Tibial artery (tissue), 4 donors: ENCODE measurements at regions not wholly inside any gene's neighbourhood (a gene's known extent, or its start where the extent isn't known, plus 50 kb on each side); places are given as distances from the start of the nearest gene placed in this dataset.
A peak's percentile ranks its signal among the peaks of the same experiment; 100 is the strongest.

Source experiments
- DNase-seq, 2 donors: peaks; one replicate each; pipeline ENCODE4 v3.0.0-alpha.2; 2019
- H3K27ac ChIP-seq, 2 donors: fragments of 200-600 bp; sonication (generic) in 1 of 2; 1 replicate in 1 of 2; 2 replicates in 1 of 2; pipeline ENCODE4 v1.5.1; 2018 to 2019; ENCODE audit warnings: mild to moderate bottlenecking in 1 of 2
- H3K27me3 ChIP-seq, 2 donors: fragments of 200-600 bp; sonication (generic) in 1 of 2; one replicate each; pipeline versions ENCODE4 v1.5.1 to v1.6.0; 2016 to 2019
- H3K36me3 ChIP-seq, 3 donors: fragments of 200-600 bp; sonication (generic) in 2 of 3; one replicate each; pipeline ENCODE4 v1.5.1; 2016 to 2019; ENCODE audit warnings: mild to moderate bottlenecking in 2 of 3
- H3K4me1 ChIP-seq, 4 donors: fragments of 200-600 bp; sonication (generic) in 2 of 4; 1 replicate in 3 of 4; 2 replicates in 1 of 4; pipeline ENCODE4 v1.5.1; 2016 to 2019
- H3K4me3 ChIP-seq, 2 donors: fragments of 200-600 bp; sonication (generic) in 1 of 2; 1 replicate in 1 of 2; 2 replicates in 1 of 2; pipeline ENCODE4 v1.5.1; 2018 to 2019; ENCODE audit warnings: mild to moderate bottlenecking in 2 of 2
- H3K9me3 ChIP-seq, 3 donors: fragments of 200-600 bp; sonication (generic) in 1 of 3; one replicate each; pipeline ENCODE4 v1.5.1; 2016 to 2019
- intact Hi-C: fragments of 100-400 bp; cut with DNase I; formaldehyde crosslinking; loops from one replicate; pipeline ENCODE4 v1.15.0; 2023; ENCODE audit warnings: low total_unique reads
- TF ChIP-seq, protein P1 (sequence below), 2 experiments: fragments of 200-600 bp in 1 of 2; fragments of 450-650 bp in 1 of 2; IDR thresholded peaks; one replicate each; pipeline ENCODE4 v1.5.1; 2017 to 2019; ENCODE audit warnings: antibody characterized with exemption in 2 of 2, mild to moderate bottlenecking in 1 of 2, moderate library complexity in 1 of 2

- peaks cover 0 to 7% (median 0%) of the 10 kb centered on the region in 4 donors for H3K4me1 ChIP-seq
- H3K4me3 ChIP-seq, result no peak overlapping the region
- H3K9me3 ChIP-seq, result no peaks in the 10 kb centered on the region
- no peaks in the 10 kb centered on the region for H3K27me3 ChIP-seq
- intact Hi-C loops, result no loop called here
- H3K36me3 ChIP-seq, result no peaks in the 10 kb centered on the region
- no peak overlapping the region for H3K27ac ChIP-seq
- no peak for DNase-seq
- TF ChIP-seq, protein P1, sequence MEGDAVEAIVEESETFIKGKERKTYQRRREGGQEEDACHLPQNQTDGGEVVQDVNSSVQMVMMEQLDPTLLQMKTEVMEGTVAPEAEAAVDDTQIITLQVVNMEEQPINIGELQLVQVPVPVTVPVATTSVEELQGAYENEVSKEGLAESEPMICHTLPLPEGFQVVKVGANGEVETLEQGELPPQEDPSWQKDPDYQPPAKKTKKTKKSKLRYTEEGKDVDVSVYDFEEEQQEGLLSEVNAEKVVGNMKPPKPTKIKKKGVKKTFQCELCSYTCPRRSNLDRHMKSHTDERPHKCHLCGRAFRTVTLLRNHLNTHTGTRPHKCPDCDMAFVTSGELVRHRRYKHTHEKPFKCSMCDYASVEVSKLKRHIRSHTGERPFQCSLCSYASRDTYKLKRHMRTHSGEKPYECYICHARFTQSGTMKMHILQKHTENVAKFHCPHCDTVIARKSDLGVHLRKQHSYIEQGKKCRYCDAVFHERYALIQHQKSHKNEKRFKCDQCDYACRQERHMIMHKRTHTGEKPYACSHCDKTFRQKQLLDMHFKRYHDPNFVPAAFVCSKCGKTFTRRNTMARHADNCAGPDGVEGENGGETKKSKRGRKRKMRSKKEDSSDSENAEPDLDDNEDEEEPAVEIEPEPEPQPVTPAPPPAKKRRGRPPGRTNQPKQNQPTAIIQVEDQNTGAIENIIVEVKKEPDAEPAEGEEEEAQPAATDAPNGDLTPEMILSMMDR (IDR thresholded peaks at IDR 0.05), result no peak
Observed at GRCh38 chr7:106600569-106601373, 60.2 kb downstream of the CCDC71L start.

GRCh38 chr7:106599343-106599698, 61.6 kb downstream of the CCDC71L start:
- Histone ChIP-seq H3K4me3 (no peak overlapping the region), H3K27me3 (no peaks in the 10 kb centered on the region), H3K4me1 (peaks cover 0 to 7% (median 0%) of the 10 kb centered on the region in 4 donors), H3K9me3 (no peaks in the 10 kb centered on the region), H3K36me3 (no peaks in the 10 kb centered on the region), H3K27ac (no peak overlapping the region)
- intact Hi-C loops, result no loop called here
- TF ChIP-seq, protein P1 (IDR thresholded peaks at IDR 0.05), result no peak
- DNase-seq, result no peak

DNA sequence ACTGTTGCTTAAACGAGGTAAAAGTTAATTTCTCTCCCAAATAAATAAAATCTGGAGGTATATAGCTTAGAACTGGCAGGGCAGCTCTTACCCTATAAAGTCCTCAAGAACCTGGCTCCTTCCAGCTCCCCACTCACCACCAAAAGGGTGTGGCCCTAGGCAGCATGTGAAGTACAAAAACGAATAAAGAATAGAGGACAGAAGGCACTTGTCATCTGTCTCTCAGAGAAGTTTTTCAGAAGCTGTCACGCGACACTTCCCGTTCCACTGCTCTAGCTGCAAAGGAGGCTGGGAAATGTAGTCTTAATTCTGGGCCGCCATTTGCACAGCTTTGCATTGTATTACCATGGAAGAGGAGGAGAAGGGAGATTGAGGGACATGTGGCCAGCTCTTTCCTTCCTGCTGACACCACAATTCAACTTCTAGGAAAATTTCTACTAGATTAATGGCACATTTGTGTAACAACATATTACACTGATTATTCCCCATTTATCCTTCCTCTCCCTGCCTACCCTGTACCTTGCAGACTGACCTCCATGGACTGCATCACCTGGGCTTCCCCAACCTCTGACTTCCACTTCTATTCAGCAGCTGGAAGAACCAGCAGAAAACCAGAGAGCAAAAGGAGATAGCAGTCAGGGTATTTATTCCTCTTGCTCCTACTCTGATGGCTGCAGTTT, 62.2 kb downstream of the CCDC71L start:
- Histone ChIP-seq H3K27me3 (no peaks in the 10 kb centered on the region), H3K36me3 (no peaks in the 10 kb centered on the region), H3K9me3 (no peaks in the 10 kb centered on the region), H3K4me1 (peaks cover 0 to 7% (median 0%) of the 10 kb centered on the region in 4 donors), H3K4me3 (peak overlapping the region; percentile 32 to 42), H3K27ac (peak overlapping the region; percentile 28 to 51)
- TF ChIP-seq, protein P1 (IDR thresholded peaks at IDR 0.05), result no peak
- peak; percentile 71 to 77 for DNase-seq
- intact Hi-C loops, result no loop called here

- Histone ChIP-seq H3K9me3 (no peaks in the 10 kb centered on the region), H3K4me3 (peak overlapping the region; percentile 32 to 42), H3K27ac (peak overlapping the region in 1 of 2 donors; percentile 28), H3K36me3 (no peaks in the 10 kb centered on the region), H3K27me3 (no peaks in the 10 kb centered on the region), H3K4me1 (peaks cover 0 to 7% (median 0%) of the 10 kb centered on the region in 4 donors)
- intact Hi-C loops, result no loop called here
- TF ChIP-seq, protein P1 (IDR thresholded peaks at IDR 0.05), result no peak
- no peak for DNase-seq
Observed at GRCh38 chr7:106597751-106598546, 63.0 kb downstream of the CCDC71L start.

GRCh38 chr7:106597014-106597413, 63.9 kb downstream of the CCDC71L start:
- no peaks in the 10 kb centered on the region for H3K9me3 ChIP-seq
- H3K27ac ChIP-seq, result no peak overlapping the region
- H3K36me3 ChIP-seq, result no peaks in the 10 kb centered on the region
- no peak for DNase-seq
- intact Hi-C loops, result no loop called here
- TF ChIP-seq, protein P1 (IDR thresholded peaks at IDR 0.05), result no peak
- H3K27me3 ChIP-seq, result no peaks in the 10 kb centered on the region
- peaks cover 0 to 7% (median 0%) of the 10 kb centered on the region in 4 donors for H3K4me1 ChIP-seq
- no peak overlapping the region for H3K4me3 ChIP-seq
